Colonic mucosa (tissue), 4 donors: ENCODE measurements at regions not wholly inside any gene's neighbourhood (a gene's known extent, or its start where the extent isn't known, plus 50 kb on each side); places are given as distances from the start of the nearest gene placed in this dataset.

Experiments used
- DNase-seq: peaks from one replicate; pipeline ENCODE4 v3.0.0-alpha.2; 2020
- H3K27ac ChIP-seq: fragments of 200-600 bp; one replicate; pipeline ENCODE4 v1.8.0; 2021
- H3K27me3 ChIP-seq: fragments of 200-600 bp; one replicate; pipeline ENCODE4 v1.8.0; 2021
- H3K36me3 ChIP-seq: fragments of 200-600 bp; one replicate; pipeline ENCODE4 v1.8.0; 2021
- H3K4me1 ChIP-seq: fragments of 200-600 bp; one replicate; pipeline ENCODE4 v1.8.0; 2021; ENCODE audit warnings: mild to moderate bottlenecking
- H3K4me3 ChIP-seq: fragments of 200-600 bp; one replicate; pipeline ENCODE4 v1.8.0; 2021
- H3K9ac ChIP-seq, 2 donors: one replicate each; pipeline ENCODE4 v1.7.0; 2013; ENCODE audit warnings: control low read depth in 2 of 2, low read depth in 2 of 2, low read length in 2 of 2
- H3K9me3 ChIP-seq: fragments of 200-600 bp; one replicate; pipeline ENCODE4 v1.8.0; 2021
- CTCF ChIP-seq: fragments of 200-600 bp; IDR thresholded peaks from one replicate; pipeline ENCODE4 v1.8.0; 2022; ENCODE audit warnings: antibody characterized with exemption, mild to moderate bottlenecking
- intact Hi-C: fragments of 100-400 bp; cut with DNase I; formaldehyde crosslinking; loops from one replicate; pipeline ENCODE4 v1.14.1; 2022
- donor health status: healthy.
- donor health status: DM: no; HTN: no; CAD: no.
- donor health status: DM: no; HTN: no; CAD: no.

DNA sequence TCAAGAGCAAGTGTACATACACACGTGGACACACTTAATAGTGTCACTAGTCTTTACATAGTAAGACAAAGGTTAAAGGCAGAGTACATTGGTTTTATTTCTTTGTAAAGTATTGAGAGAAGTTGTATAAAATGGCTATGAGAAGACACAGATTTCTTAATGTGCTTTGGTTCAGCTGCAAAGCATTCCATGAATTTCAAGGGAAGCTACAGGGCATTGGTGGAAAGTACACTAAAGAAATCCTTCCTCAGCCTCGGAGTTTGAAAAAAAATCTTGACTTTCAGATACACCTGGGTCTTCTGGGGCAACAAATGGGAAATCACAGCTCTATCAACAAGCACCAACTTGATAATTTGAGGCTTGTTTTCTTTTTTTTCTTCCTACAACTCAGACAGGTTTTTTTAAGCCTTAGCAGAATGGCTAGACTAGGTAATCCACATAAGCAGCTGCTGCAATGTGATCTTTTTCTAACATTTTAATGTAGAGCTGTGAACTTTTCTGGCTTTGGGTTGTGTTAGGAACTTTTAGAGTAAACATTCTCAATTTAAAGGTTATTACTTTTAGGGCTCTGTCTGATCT lies 140.4 kb upstream of the FST start:
- intact Hi-C loops, result no loop called here
- H3K4me3 ChIP-seq, result no peak overlapping the region
- no peaks in the 10 kb centered on the region for H3K36me3 ChIP-seq
- H3K27ac ChIP-seq, result no peak overlapping the region
- H3K4me1 ChIP-seq, result no peaks in the 10 kb centered on the region
- no peak for TF ChIP-seq CTCF
- H3K9ac ChIP-seq, result no peak overlapping the region
- H3K27me3 ChIP-seq, result no peaks in the 10 kb centered on the region
- no peaks in the 10 kb centered on the region for H3K9me3 ChIP-seq
- DNase-seq, result no peak

GRCh38 chr5:53340956-53341750 lies 139.3 kb upstream of the FST start:
- intact Hi-C loops, result no loop called here
- H3K27me3 ChIP-seq, result no peaks in the 10 kb centered on the region
- H3K9me3 ChIP-seq, result no peaks in the 10 kb centered on the region
- H3K4me3 ChIP-seq, result no peak overlapping the region
- H3K36me3 ChIP-seq, result no peaks in the 10 kb centered on the region
- H3K4me1 ChIP-seq, result no peaks in the 10 kb centered on the region
- no peak for TF ChIP-seq CTCF
- H3K27ac ChIP-seq, result no peak overlapping the region
- no peak for DNase-seq
- H3K9ac ChIP-seq, result no peak overlapping the region

DNA sequence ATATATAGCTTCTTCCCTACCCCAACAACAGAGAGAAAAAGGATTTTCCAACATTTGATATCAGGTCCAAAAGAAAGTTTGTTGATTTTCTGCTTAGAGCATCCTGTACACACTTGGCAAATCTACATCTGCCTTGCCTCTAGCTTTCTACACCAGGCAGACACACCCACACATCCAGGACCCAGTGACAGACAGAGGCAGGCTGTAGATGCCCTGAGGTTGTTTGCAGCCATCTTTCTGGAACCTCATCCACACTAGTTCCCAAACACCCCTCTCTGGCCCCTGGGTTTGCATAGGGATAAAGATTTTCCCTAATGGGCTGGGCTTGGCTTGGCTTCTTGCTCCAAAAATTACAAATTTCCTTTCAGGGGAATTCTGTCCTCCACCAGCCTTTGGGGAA lies 138.2 kb upstream of the FST start:
- Histone ChIP-seq H3K9me3 (no peaks in the 10 kb centered on the region), H3K9ac (no peak overlapping the region), H3K4me1 (no peaks in the 10 kb centered on the region), H3K4me3 (no peak overlapping the region), H3K36me3 (no peaks in the 10 kb centered on the region), H3K27ac (no peak overlapping the region), H3K27me3 (no peaks in the 10 kb centered on the region)
- intact Hi-C loops, result no loop called here
- no peak for TF ChIP-seq CTCF
- no peak for DNase-seq

DNA sequence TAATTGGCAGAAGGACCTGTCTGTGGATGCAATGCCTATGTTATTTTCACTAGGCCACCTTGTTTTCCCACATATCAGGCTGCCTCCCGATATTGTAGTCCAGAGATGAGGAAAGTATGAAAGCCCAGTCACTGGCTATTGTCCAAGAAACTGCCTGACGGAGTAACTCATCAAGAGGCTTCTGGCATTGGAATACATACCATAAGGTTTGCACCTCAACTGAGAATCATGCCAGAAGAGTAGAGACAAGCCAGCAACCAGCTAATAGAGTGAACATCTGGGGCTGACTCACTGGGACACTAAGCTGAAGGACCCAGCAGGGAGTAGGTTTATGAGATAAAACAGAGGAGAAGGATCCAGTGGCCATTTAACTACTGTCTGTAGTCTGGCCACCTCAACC lies 137.2 kb upstream of the FST start:
- peak overlapping the region in 1 of 2 donors; percentile 2 for H3K9ac ChIP-seq
- no peak for TF ChIP-seq CTCF
- no peak overlapping the region for H3K27ac ChIP-seq
- DNase-seq, result no peak
- no peak overlapping the region for H3K4me3 ChIP-seq
- no peaks in the 10 kb centered on the region for H3K4me1 ChIP-seq
- H3K9me3 ChIP-seq, result no peaks in the 10 kb centered on the region
- intact Hi-C loops, result no loop called here
- H3K27me3 ChIP-seq, result no peaks in the 10 kb centered on the region
- H3K36me3 ChIP-seq, result no peaks in the 10 kb centered on the region

- Histone ChIP-seq H3K9ac (no peak overlapping the region), H3K27me3 (no peaks in the 10 kb centered on the region), H3K9me3 (no peaks in the 10 kb centered on the region), H3K27ac (no peak overlapping the region), H3K36me3 (no peaks in the 10 kb centered on the region), H3K4me1 (no peaks in the 10 kb centered on the region), H3K4me3 (no peak overlapping the region)
- intact Hi-C loops, result no loop called here
- TF ChIP-seq CTCF, result no peak
- no peak for DNase-seq
These were observed 130.1 kb upstream of the FST start for GRCh38 chr5:53350368-53350767.
